Erythroblast (primary cell): ENCODE measurements at regions not wholly inside any gene's neighbourhood (a gene's known extent, or its start where the extent isn't known, plus 50 kb on each side); places are given as distances from the start of the nearest gene placed in this dataset.

Experiments
- GATA1 ChIP-seq: IDR thresholded peaks from 2 replicates; pipeline ENCODE4 v1.6.1; 2011; ENCODE audit warnings: low read depth, mild to moderate bottlenecking, control low read depth, low read length, moderate library complexity
- POLR2A ChIP-seq: IDR thresholded peaks from 2 replicates; pipeline ENCODE4 v1.6.1; 2011; ENCODE audit warnings: mild to moderate bottlenecking, low read length

DNA sequence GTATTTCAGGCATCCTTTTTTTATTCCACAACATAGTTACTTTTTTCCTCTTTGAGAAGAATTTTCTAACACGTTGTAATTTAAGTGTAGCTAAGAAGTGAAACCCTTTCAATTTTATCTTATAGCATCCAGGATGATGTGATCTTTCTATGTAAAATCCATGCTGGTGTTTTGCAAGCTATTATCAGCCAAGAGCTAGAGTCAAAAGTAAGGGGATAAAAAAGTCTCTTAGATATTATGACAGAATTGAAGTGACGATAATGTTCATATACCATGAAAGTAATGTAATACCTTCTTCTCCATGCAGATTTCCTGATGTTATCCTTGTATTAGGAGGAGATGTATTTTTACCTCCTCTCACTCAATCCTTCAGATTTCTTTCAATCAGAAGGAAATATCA lies 64.2 kb upstream of the MBL2 start:
- TF ChIP-seq POLR2A: no peak
- no peak for TF ChIP-seq GATA1
